Loucy (cell line): ENCODE measurements at regions not wholly inside any gene's neighbourhood (a gene's known extent, or its start where the extent isn't known, plus 50 kb on each side); places are given as distances from the start of the nearest gene placed in this dataset.

Source experiments
- H2AFZ ChIP-seq: fragments of 200-600 bp; sonication (generic); 2 replicates; pipeline ENCODE4 v1.6.0; 2016; ENCODE audit warnings: antibody characterized with exemption, mild to moderate bottlenecking, low read length, moderate library complexity
- H3F3A ChIP-seq: fragments of 200-600 bp; 2 replicates; pipeline ENCODE4 v1.6.0; 2016; ENCODE audit warnings: antibody characterized with exemption, low read depth, mild to moderate bottlenecking
- H3K27me3 ChIP-seq: fragments of 200-600 bp; sonication (generic); 2 replicates; pipeline ENCODE4 v1.6.1; 2014; ENCODE audit warnings: low read length, mild to moderate bottlenecking; ENCODE audit not compliant: insufficient read depth, poor library complexity, severe bottlenecking
- H3K36me3 ChIP-seq: fragments of 200-600 bp; sonication (generic); 2 replicates; pipeline ENCODE4 v1.6.1; 2016; ENCODE audit warnings: low read length; ENCODE audit not compliant: insufficient read depth
- H3K4me1 ChIP-seq: fragments of 200-600 bp; sonication (generic); 2 replicates; pipeline ENCODE4 v1.5.1; 2014; ENCODE audit warnings: low read length, mild to moderate bottlenecking; ENCODE audit not compliant: insufficient read depth, poor library complexity, severe bottlenecking
- H3K4me2 ChIP-seq: fragments of 200-600 bp; sonication (generic); 2 replicates; pipeline ENCODE4 v1.6.0; 2014; ENCODE audit warnings: antibody characterized with exemption, low read length, low read depth, mild to moderate bottlenecking; ENCODE audit not compliant: poor library complexity, severe bottlenecking
- H3K4me3 ChIP-seq: fragments of 200-600 bp; sonication (generic); 2 replicates; pipeline ENCODE4 v1.5.1; 2014; ENCODE audit warnings: low read length, mild to moderate bottlenecking, mixed read lengths; ENCODE audit not compliant: poor library complexity, severe bottlenecking
- H3K79me2 ChIP-seq: fragments of 200-600 bp; sonication (generic); 2 replicates; pipeline ENCODE4 v1.6.1; 2014; ENCODE audit warnings: low read length; ENCODE audit not compliant: insufficient read depth
- H3K9ac ChIP-seq: fragments of 200-600 bp; sonication (generic); 2 replicates; pipeline ENCODE4 v1.6.0; 2014; ENCODE audit warnings: mild to moderate bottlenecking, low read depth, low read length, moderate library complexity; ENCODE audit not compliant: poor library complexity, severe bottlenecking
- H3K9me2 ChIP-seq: fragments of 200-600 bp; sonication (generic); replicated peaks from 2 replicates; pipeline ENCODE4 v1.6.1; 2016; ENCODE audit warnings: low read depth, low read length, mixed read lengths
- H3K9me3 ChIP-seq: fragments of 200-600 bp; sonication (generic); 2 replicates; pipeline ENCODE4 v1.6.1; 2014; ENCODE audit warnings: mild to moderate bottlenecking, antibody characterized with exemption, low read length, low read depth; ENCODE audit not compliant: insufficient read depth
- H4K20me1 ChIP-seq: fragments of 200-600 bp; sonication (generic); 2 replicates; pipeline ENCODE4 v1.6.0; 2014; ENCODE audit warnings: antibody characterized with exemption, low read length, mild to moderate bottlenecking; ENCODE audit not compliant: insufficient read depth, poor library complexity, severe bottlenecking
- EZH2phosphoT487 ChIP-seq: fragments of 200-600 bp; IDR thresholded peaks from 2 replicates; pipeline ENCODE4 v1.6.1; 2018; ENCODE audit warnings: antibody characterized with exemption, mild to moderate bottlenecking, moderate library complexity, borderline replicate concordance
- TF ChIP-seq, protein P1 (sequence below): fragments of 200-600 bp; sonication (generic); conservative IDR thresholded peaks from 2 replicates; pipeline ENCODE4 v1.5.1; 2014; ENCODE audit warnings: mild to moderate bottlenecking, antibody characterized with exemption, low read length

DNA sequence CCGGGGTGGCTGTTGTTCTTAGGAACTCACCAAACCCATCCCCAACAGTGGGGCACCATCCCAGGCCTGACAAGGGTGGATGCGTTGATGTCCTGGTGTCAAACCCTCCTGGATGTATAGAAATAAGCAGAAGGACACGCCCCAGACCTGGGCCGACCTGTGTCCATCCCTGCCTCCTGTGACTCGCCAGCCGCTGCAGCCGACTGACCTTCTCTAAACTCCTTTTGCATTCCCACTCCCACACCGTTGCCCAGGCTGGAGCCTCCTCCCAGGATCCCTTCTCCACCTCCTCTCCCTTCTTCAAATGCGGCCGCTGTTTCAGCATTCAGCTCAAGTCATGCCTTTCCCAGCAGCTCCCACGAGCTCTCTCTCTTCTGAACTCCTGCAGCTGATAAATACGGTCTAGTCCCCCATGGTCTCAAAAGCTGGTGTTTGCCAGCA lies 213.2 kb upstream of the IER5L start:
- Histone ChIP-seq H2AFZ (no peak overlapping the region), H3K9me2 (no peaks in the 10 kb centered on the region), H3K9me3 (no peaks in the 10 kb centered on the region), H3K79me2 (no peaks in the 10 kb centered on the region), H3K9ac (no peak overlapping the region), H3F3A (no peaks in the 10 kb centered on the region), H3K4me3 (no peak overlapping the region), H3K4me1 (no peaks in the 10 kb centered on the region), H3K36me3 (no peaks in the 10 kb centered on the region), H3K4me2 (no peak overlapping the region), H3K27me3 (no peaks in the 10 kb centered on the region), H4K20me1 (no peaks in the 10 kb centered on the region)
- TF ChIP-seq, protein P1, sequence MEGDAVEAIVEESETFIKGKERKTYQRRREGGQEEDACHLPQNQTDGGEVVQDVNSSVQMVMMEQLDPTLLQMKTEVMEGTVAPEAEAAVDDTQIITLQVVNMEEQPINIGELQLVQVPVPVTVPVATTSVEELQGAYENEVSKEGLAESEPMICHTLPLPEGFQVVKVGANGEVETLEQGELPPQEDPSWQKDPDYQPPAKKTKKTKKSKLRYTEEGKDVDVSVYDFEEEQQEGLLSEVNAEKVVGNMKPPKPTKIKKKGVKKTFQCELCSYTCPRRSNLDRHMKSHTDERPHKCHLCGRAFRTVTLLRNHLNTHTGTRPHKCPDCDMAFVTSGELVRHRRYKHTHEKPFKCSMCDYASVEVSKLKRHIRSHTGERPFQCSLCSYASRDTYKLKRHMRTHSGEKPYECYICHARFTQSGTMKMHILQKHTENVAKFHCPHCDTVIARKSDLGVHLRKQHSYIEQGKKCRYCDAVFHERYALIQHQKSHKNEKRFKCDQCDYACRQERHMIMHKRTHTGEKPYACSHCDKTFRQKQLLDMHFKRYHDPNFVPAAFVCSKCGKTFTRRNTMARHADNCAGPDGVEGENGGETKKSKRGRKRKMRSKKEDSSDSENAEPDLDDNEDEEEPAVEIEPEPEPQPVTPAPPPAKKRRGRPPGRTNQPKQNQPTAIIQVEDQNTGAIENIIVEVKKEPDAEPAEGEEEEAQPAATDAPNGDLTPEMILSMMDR, result no peak
- TF ChIP-seq EZH2phosphoT487, result no peak

DNA sequence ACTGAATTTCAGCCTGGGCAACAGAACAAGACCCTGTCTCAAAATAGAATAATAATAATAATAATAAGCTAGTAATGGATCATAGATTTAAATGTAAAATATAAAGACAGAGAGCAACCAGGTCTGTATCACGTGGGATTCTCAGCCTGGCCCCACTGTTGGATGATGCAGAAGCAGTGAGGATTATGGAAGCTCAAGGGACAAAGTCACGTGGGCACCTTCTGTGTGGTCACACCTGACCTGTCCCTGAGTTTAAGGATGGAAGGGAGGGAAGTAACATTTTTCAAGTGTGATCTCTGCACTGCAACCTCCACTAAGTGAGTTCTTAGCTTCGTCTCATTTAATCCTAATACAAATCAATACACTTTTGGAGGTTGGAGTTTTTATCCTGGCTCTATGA lies 212.5 kb upstream of the IER5L start:
- no peak overlapping the region for H3K4me3 ChIP-seq
- no peaks in the 10 kb centered on the region for H3K27me3 ChIP-seq
- TF ChIP-seq EZH2phosphoT487, result no peak
- TF ChIP-seq, protein P1, result no peak
- no peaks in the 10 kb centered on the region for H3K9me3 ChIP-seq
- no peaks in the 10 kb centered on the region for H3K4me1 ChIP-seq
- no peaks in the 10 kb centered on the region for H3K36me3 ChIP-seq
- H3K4me2 ChIP-seq, result no peak overlapping the region
- H2AFZ ChIP-seq, result no peak overlapping the region
- no peak overlapping the region for H3K9ac ChIP-seq
- H3K9me2 ChIP-seq, result no peaks in the 10 kb centered on the region
- H3F3A ChIP-seq, result no peaks in the 10 kb centered on the region
- no peaks in the 10 kb centered on the region for H3K79me2 ChIP-seq
- no peaks in the 10 kb centered on the region for H4K20me1 ChIP-seq

DNA sequence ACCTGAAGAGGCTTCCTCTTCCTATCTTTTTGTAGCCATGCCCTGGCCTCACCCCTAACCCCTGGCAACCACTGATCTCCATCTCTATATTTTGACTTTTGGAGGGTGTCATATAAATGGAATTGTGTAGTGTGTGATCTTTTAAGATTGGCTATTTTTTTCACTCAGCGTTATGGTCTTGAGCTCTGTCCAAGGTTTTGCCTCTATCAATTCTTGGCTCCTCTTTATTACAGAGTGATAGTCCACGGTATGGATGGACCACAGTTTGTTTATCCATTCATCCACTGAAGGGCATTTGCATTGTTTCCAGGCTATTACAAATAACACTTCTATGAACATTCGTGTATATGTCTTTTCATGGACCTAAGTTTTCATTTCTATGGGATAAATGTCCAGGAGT lies 209.8 kb upstream of the IER5L start:
- Histone ChIP-seq H3K4me1 (no peaks in the 10 kb centered on the region), H3K9me3 (no peaks in the 10 kb centered on the region), H3K4me3 (no peak overlapping the region), H3K9me2 (no peaks in the 10 kb centered on the region), H3K9ac (no peak overlapping the region), H3K36me3 (no peaks in the 10 kb centered on the region), H3K4me2 (no peak overlapping the region), H3K27me3 (no peaks in the 10 kb centered on the region), H4K20me1 (no peaks in the 10 kb centered on the region), H3F3A (no peaks in the 10 kb centered on the region), H3K79me2 (no peaks in the 10 kb centered on the region), H2AFZ (no peak overlapping the region)
- TF ChIP-seq, protein P1, result no peak
- no peak for TF ChIP-seq EZH2phosphoT487
